ENCODE measurements at regions not wholly inside any gene's neighbourhood (a gene's known extent, or its start where the extent isn't known, plus 50 kb on each side); places are given as distances from the start of the nearest gene placed in this dataset.

GRCh38 chr18:53771664-53772063 is 452.8 kb downstream of the MBD2 start:
- TF ChIP-seq, protein P1, sequence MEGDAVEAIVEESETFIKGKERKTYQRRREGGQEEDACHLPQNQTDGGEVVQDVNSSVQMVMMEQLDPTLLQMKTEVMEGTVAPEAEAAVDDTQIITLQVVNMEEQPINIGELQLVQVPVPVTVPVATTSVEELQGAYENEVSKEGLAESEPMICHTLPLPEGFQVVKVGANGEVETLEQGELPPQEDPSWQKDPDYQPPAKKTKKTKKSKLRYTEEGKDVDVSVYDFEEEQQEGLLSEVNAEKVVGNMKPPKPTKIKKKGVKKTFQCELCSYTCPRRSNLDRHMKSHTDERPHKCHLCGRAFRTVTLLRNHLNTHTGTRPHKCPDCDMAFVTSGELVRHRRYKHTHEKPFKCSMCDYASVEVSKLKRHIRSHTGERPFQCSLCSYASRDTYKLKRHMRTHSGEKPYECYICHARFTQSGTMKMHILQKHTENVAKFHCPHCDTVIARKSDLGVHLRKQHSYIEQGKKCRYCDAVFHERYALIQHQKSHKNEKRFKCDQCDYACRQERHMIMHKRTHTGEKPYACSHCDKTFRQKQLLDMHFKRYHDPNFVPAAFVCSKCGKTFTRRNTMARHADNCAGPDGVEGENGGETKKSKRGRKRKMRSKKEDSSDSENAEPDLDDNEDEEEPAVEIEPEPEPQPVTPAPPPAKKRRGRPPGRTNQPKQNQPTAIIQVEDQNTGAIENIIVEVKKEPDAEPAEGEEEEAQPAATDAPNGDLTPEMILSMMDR (IDR thresholded peaks at IDR 0.05) = no peak
- TF ChIP-seq POLR2A (IDR thresholded peaks at IDR 0.05) = no peak
